Fibroblast of skin of right biceps (primary cell): ENCODE measurements at regions not wholly inside any gene's neighbourhood (a gene's known extent, or its start where the extent isn't known, plus 50 kb on each side); places are given as distances from the start of the nearest gene placed in this dataset.
"Not testable (repeated sequence)": the region's sequence is repeated elsewhere in the genome, so short reads cannot be mapped to it uniquely, and the experiment has no call there.

Source experiments
- DNase-seq: peaks from one replicate; pipeline ENCODE4 v3.0.0-alpha.2; 2013

- peak; percentile 34 for DNase-seq
These were observed 372.3 kb upstream of the MON1B start for GRCh38 chr16:76818606-76819181.

- no peak for DNase-seq
These were observed 371.6 kb upstream of the MON1B start for GRCh38 chr16:76819226-76819916.

- no peak for DNase-seq
These were observed 366.8 kb upstream of the MON1B start for GRCh38 chr16:76824221-76824620.

- no peak for DNase-seq
These were observed 366.2 kb upstream of the MON1B start for GRCh38 chr16:76824791-76825190.

- DNase-seq = peak; percentile 35
These were observed 355.7 kb upstream of the MON1B start for GRCh38 chr16:76835339-76835738.

GRCh38 chr16:76835779-76836300, 355.1 kb upstream of the MON1B start:
- DNase-seq = peak; percentile 5

- DNase-seq = no peak
These were observed 353.1 kb upstream of the MON1B start for GRCh38 chr16:76837872-76838271.

GRCh38 chr16:76854234-76854633, 336.8 kb upstream of the MON1B start:
- DNase-seq = peak; percentile 1

GRCh38 chr16:76856112-76856511, 334.9 kb upstream of the MON1B start:
- DNase-seq = no peak

- DNase-seq = no peak
These were observed 333.6 kb upstream of the MON1B start for GRCh38 chr16:76857402-76857801.

- no peak for DNase-seq
These were observed 328.1 kb upstream of the MON1B start for GRCh38 chr16:76862901-76863300.

- no peak for DNase-seq
These were observed 324.0 kb upstream of the MON1B start for GRCh38 chr16:76866994-76867393.

GRCh38 chr16:76875898-76876297, 315.1 kb upstream of the MON1B start:
- DNase-seq = no peak

- DNase-seq = no peak
These were observed 311.6 kb upstream of the MON1B start for GRCh38 chr16:76879420-76879819.

- DNase-seq = not testable (repeated sequence)
These were observed 310.5 kb upstream of the MON1B start for GRCh38 chr16:76880523-76880922.

- DNase-seq = no peak
These were observed 308.9 kb upstream of the MON1B start for GRCh38 chr16:76882105-76882504.

GRCh38 chr16:76883076-76883475, 307.9 kb upstream of the MON1B start:
- DNase-seq = no peak

GRCh38 chr16:76885776-76886537, 305.0 kb upstream of the MON1B start:
- DNase-seq = no peak

- DNase-seq = no peak
These were observed 293.2 kb upstream of the MON1B start for GRCh38 chr16:76897816-76898215.

- no peak for DNase-seq
These were observed 291.2 kb upstream of the MON1B start for GRCh38 chr16:76899767-76900166.

- no peak for DNase-seq
These were observed 290.4 kb upstream of the MON1B start for GRCh38 chr16:76900285-76901263.

GRCh38 chr16:76906552-76906951, 284.4 kb upstream of the MON1B start:
- DNase-seq = no peak

- peak; percentile 78 for DNase-seq
These were observed 280.1 kb upstream of the MON1B start for GRCh38 chr16:76910931-76911330.
